PFSK-1 (cell line): ENCODE measurements at regions not wholly inside any gene's neighbourhood (a gene's known extent, or its start where the extent isn't known, plus 50 kb on each side); places are given as distances from the start of the nearest gene placed in this dataset.

Source experiments
- FOXP2 ChIP-seq: optimal IDR thresholded peaks from 2 replicates; pipeline ENCODE3; 2011; ENCODE audit warnings: borderline replicate concordance, control low read depth, inconsistent platforms; ENCODE audit not compliant: insufficient read depth; ENCODE audit errors: extremely low read length, extremely low read depth
- POLR2AphosphoS5 ChIP-seq: IDR thresholded peaks from 2 replicates; pipeline ENCODE4 v1.6.1; 2012; ENCODE audit warnings: low read depth, mild to moderate bottlenecking, control low read depth, low read length, moderate library complexity
- SIN3A ChIP-seq: IDR thresholded peaks from 2 replicates; pipeline ENCODE4 v1.6.1; 2012; ENCODE audit warnings: mild to moderate bottlenecking, low read length, moderate library complexity, borderline replicate concordance; ENCODE audit not compliant: insufficient read depth
- TAF1 ChIP-seq: IDR thresholded peaks from 2 replicates; pipeline ENCODE4 v1.6.1; 2012; ENCODE audit warnings: low read length, control low read depth, borderline replicate concordance; ENCODE audit not compliant: insufficient read depth
- TF ChIP-seq, protein P1 (sequence below), 2 experiments: IDR thresholded peaks; 2 replicates each; pipeline versions ENCODE4 v1.6.1 to v1.8.0; 2011 to 2012; ENCODE audit warnings: low read depth in 2 of 2, low read length in 2 of 2, control low read depth in 1 of 2, inconsistent platforms in 1 of 2, mild to moderate bottlenecking in 1 of 2, moderate library complexity in 1 of 2; ENCODE audit not compliant: insufficient read depth in 1 of 2

GRCh38 chr13:80904386-80904785 is 563.5 kb upstream of the SPRY2 start:
- no peak for TF ChIP-seq POLR2AphosphoS5
- TF ChIP-seq TAF1, result no peak
- TF ChIP-seq SIN3A, result no peak
- TF ChIP-seq, protein P1, sequence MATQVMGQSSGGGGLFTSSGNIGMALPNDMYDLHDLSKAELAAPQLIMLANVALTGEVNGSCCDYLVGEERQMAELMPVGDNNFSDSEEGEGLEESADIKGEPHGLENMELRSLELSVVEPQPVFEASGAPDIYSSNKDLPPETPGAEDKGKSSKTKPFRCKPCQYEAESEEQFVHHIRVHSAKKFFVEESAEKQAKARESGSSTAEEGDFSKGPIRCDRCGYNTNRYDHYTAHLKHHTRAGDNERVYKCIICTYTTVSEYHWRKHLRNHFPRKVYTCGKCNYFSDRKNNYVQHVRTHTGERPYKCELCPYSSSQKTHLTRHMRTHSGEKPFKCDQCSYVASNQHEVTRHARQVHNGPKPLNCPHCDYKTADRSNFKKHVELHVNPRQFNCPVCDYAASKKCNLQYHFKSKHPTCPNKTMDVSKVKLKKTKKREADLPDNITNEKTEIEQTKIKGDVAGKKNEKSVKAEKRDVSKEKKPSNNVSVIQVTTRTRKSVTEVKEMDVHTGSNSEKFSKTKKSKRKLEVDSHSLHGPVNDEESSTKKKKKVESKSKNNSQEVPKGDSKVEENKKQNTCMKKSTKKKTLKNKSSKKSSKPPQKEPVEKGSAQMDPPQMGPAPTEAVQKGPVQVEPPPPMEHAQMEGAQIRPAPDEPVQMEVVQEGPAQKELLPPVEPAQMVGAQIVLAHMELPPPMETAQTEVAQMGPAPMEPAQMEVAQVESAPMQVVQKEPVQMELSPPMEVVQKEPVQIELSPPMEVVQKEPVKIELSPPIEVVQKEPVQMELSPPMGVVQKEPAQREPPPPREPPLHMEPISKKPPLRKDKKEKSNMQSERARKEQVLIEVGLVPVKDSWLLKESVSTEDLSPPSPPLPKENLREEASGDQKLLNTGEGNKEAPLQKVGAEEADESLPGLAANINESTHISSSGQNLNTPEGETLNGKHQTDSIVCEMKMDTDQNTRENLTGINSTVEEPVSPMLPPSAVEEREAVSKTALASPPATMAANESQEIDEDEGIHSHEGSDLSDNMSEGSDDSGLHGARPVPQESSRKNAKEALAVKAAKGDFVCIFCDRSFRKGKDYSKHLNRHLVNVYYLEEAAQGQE (IDR thresholded peaks at IDR 0.05; ENCODE audit: insufficient read depth in 1 of 2, low read depth in 2 of 2, low read length in 2 of 2), result no peak
- TF ChIP-seq FOXP2, result no peak

DNA sequence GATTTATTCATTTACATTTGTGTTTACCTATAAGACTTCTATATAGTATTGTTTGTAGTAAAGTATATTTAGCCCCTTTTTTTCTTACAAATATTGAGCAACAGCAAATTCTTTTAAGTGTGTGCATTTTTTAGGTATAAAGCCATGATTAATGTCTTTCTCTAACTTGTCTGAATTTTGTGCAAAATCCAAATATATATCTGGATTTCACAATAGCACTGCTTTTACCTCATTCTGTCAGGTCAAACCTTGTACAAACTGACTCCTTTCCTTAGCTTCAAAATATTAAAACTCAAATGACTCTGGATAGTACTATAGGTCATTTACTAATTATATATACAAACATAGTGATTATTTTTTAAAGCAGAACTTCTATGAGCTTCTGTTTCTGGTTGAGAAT is 563.0 kb upstream of the SPRY2 start:
- no peak for TF ChIP-seq SIN3A
- TF ChIP-seq FOXP2, result no peak

- TF ChIP-seq POLR2AphosphoS5 (no peak), SIN3A (no peak)
Observed at GRCh38 chr13:80901530-80901929, 560.6 kb upstream of the SPRY2 start.

DNA sequence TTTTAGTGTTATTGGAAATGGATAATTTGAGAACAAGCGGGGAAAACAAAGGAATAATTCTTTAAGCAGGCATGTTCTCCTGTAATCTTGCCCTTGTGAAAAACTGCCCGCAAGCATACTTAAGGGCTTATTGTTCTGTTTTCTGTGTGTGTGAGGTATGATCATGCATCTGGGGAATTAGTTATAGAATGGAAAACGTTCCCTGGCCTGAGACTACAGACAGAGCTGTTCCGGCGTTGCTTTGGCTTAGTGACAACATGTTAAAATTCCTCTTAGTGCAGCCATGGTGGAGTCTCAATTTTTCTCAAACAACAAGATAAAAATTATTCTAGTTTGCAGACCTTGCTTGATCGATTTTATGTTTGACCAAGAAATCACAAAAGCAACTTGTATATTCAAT is 560.2 kb upstream of the SPRY2 start:
- TF ChIP-seq POLR2AphosphoS5 (no peak), FOXP2 (no peak), SIN3A (no peak), TAF1 (no peak)
- TF ChIP-seq, protein P1 (IDR thresholded peaks at IDR 0.05; ENCODE audit: insufficient read depth in 1 of 2, low read depth in 2 of 2, low read length in 2 of 2), result no peak

DNA sequence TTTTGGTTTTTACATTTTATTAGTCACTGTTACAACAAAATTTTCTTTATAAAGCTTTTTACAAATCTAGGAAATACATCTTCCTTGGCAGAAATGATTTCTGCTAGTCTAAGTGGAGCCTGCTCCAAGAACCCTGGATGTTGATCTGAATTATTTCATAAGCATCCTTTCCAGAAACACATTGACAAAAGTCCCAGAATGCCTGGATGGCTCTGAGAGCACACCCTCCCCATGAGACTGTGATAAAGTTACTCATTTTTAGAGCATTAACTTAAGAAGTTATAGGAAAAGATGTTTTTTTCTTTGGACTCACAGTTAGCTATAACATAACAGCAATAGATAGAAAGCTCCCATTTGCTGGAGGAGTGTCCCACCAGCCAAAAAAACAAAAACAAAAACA is 559.6 kb upstream of the SPRY2 start:
- TF ChIP-seq TAF1 (no peak), POLR2AphosphoS5 (no peak), SIN3A (no peak), FOXP2 (no peak)
- TF ChIP-seq, protein P1 (IDR thresholded peaks at IDR 0.05; ENCODE audit: insufficient read depth in 1 of 2, low read depth in 2 of 2, low read length in 2 of 2), result no peak

DNA sequence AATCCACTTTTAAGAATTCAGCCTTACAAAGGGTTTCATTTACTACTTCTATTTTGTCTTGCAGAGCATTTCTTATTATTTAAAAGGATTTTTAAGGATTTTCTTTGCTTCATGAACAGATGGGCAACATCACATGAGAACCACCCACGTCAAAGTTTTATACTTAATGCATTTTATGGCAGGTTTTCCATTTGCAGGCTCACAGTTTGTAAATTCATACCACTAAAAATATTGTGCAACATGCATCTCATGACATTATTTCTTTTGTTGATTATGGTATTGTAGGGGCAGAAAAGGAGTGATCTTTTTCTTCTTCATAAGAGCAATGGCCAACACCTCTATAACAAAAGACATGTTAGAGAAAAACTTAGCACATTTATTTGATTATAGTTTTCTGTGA is 554.0 kb upstream of the SPRY2 start:
- TF ChIP-seq SIN3A, result no peak
- no peak for TF ChIP-seq POLR2AphosphoS5
- no peak for TF ChIP-seq TAF1
- no peak for TF ChIP-seq FOXP2
- TF ChIP-seq, protein P1 (IDR thresholded peaks at IDR 0.05; ENCODE audit: insufficient read depth in 1 of 2, low read depth in 2 of 2, low read length in 2 of 2), result no peak
